ENCODE measurements at regions not wholly inside any gene's neighbourhood (a gene's known extent, or its start where the extent isn't known, plus 50 kb on each side); places are given as distances from the start of the nearest gene placed in this dataset.

DNA sequence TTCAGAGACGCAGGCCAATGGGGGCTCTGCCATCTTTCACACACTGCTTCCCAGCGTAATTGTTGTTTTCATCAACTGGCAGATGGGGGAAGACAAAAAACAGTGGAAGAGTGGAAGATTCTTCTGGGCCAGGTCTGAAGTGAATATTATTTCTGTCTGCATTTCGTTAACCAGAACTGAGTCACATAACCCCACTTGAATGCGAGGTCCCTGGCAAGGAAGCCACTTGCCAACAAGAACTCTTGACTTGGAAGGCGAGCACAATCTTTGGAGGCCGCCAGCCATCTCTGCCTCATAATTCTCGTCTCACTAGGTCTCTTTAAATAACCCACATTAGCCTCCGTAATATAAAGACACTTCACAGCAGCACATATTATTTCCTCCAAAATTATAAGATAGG, 75.4 kb downstream of the CYB561 start:
- no peak for TF ChIP-seq CTCF (IDR thresholded peaks at IDR 0.05)
- no peak for TF ChIP-seq RCOR1 (IDR thresholded peaks at IDR 0.05; ENCODE audit: low read depth, low read length)
- TF ChIP-seq BCL3 (IDR thresholded peaks at IDR 0.05): no peak
- TF ChIP-seq EP300 (IDR thresholded peaks at IDR 0.05): no peak
- TF ChIP-seq, protein P1, sequence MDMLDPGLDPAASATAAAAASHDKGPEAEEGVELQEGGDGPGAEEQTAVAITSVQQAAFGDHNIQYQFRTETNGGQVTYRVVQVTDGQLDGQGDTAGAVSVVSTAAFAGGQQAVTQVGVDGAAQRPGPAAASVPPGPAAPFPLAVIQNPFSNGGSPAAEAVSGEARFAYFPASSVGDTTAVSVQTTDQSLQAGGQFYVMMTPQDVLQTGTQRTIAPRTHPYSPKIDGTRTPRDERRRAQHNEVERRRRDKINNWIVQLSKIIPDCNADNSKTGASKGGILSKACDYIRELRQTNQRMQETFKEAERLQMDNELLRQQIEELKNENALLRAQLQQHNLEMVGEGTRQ (IDR thresholded peaks at IDR 0.05): no peak
- TF ChIP-seq ZSCAN20 (CRISPR knock-in tag; IDR thresholded peaks at IDR 0.05): no peak
- TF ChIP-seq CHD4 (IDR thresholded peaks at IDR 0.05; ENCODE audit: borderline replicate concordance): no peak

Measured in A549 (cell line).